ENCODE measurements at regions not wholly inside any gene's neighbourhood (a gene's known extent, or its start where the extent isn't known, plus 50 kb on each side); places are given as distances from the start of the nearest gene placed in this dataset.

DNA sequence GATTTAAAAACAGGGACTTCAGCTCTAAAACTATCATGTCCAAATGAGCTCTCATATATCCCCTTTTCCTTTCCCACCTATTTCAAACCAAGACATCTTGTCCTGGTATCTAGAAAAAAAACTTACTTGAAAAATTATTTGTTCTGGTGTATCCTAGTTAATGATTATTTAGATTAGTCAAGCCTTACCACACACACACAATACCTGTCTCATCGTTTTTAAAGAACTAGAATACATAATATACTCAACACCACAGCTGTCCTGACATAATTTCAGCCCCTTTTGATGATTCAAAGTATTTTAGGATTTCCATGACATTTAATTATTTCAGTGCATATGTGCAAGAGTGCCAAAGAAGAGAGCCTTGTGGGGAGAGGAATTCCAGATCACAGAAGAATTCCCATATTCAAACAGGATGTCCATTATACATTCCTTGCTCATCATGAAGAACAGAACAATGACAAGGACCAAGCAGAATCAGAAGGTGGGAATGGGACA is 233.7 kb downstream of the SMARCA2 start:
- no peak for TF ChIP-seq POLR2A (IDR thresholded peaks at IDR 0.05)
- TF ChIP-seq, protein P1, sequence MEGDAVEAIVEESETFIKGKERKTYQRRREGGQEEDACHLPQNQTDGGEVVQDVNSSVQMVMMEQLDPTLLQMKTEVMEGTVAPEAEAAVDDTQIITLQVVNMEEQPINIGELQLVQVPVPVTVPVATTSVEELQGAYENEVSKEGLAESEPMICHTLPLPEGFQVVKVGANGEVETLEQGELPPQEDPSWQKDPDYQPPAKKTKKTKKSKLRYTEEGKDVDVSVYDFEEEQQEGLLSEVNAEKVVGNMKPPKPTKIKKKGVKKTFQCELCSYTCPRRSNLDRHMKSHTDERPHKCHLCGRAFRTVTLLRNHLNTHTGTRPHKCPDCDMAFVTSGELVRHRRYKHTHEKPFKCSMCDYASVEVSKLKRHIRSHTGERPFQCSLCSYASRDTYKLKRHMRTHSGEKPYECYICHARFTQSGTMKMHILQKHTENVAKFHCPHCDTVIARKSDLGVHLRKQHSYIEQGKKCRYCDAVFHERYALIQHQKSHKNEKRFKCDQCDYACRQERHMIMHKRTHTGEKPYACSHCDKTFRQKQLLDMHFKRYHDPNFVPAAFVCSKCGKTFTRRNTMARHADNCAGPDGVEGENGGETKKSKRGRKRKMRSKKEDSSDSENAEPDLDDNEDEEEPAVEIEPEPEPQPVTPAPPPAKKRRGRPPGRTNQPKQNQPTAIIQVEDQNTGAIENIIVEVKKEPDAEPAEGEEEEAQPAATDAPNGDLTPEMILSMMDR (IDR thresholded peaks at IDR 0.05) = no peak
